Stimulated activated CD4-positive, alpha-beta T cell treated with anti-CD3 and anti-CD28 coated beads, Interleukin-4, amount 100 ng/mL, for 48 hours (primary cell): ENCODE measurements at regions not wholly inside any gene's neighbourhood (a gene's known extent, or its start where the extent isn't known, plus 50 kb on each side); places are given as distances from the start of the nearest gene placed in this dataset.
A peak's percentile ranks its signal among the peaks of the same experiment; 100 is the strongest.

Experiments used
- DNase-seq, 2 donors: peaks; one replicate each; pipeline ENCODE4 v3.0.0-alpha.2; 2020; ENCODE audit warnings: low read depth in 2 of 2

DNA sequence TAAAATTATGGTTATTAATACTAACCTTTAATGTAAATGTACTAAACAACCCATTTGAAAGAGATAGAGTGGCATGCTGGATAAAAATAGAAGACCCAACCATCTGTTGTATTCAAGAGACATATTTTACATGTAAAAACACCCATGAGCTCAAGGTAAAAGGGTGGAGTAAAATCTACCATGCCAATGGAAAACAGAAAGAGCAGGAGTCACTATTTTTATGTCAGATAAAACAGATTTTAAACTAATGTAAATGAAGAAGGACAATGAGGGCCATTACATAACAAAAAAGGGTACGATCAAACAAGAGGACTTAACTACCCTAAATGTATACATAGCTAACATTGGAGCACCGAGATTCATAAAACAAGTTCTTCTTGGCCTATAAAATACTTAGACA is 66.3 kb downstream of the ITM2A start:
- no peak for DNase-seq

DNA sequence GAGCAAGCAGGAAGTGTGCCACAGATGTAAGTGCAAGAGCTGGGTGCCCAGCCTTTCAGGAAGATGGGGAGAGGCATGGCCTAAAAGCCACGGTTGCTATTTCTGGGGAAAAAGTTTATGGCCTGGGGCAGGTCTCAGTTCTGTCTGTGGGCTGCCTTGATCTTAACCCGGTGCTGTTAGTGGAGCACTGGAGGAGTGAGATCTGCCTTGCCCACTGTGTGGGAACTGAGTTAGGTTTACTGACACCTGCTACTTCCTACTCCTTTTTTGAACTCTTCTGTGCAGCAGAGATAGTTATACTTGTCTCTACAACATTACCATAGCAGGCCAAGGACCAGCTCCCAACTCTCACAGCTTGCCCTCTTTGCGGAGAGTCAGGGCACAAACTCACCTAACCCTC is 76.5 kb downstream of the ITM2A start:
- no peak for DNase-seq

DNA sequence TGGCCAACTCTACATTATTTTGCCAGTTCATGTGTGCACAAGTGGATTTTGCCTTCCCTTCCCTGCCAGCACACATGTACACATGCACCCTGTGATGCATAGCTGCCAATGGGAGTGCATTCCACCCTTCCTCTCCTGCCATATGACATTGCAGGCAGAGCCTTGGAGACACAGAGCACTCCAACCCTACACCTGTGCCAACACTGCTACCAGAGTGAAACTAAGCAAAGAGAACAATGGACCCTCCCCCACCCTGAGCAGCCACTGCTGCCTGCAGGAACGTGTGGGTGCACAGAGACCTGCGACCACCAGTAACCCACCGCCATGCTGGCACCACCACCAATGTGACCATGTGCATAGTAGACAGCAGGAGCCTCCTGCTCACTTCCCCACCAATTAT is 78.4 kb downstream of the ITM2A start:
- no peak for DNase-seq

DNA sequence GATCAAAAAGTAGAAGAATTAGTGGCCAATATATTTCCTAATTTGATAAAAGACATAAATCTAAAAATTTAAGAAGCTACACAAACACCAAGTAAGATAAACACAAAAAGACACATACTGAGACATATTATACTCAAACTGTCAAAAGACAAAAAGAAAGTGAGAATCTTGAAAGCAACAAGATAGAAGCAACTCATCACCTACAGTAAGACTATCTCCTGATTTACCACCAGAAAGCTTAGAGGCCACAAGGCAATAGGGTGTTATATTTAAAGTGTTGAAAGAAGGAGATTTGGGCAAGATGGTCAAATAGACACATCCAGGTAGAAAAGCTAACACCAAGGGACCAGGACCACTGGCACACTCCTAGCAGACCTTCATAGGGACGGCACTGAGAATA is 79.4 kb downstream of the ITM2A start:
- no peak for DNase-seq

DNA sequence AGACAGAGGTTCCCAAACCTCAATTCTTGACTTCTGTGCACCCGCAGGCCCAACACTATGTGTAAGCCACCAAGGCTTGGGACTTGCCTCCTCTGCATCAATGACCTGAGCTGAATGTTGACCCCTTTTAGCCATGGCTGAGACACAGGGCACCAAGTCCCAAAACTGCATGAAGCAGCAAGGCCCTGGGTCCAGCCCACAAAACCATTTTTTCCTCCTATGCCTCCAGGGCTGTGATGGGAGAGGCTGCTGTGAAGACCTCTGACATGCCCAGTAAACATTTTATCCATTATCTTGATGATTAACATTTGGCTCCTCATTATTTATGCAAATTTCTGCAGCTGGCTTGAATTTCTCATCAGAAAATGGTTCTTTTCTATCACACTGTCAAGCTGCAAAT is 85.4 kb downstream of the ITM2A start:
- DNase-seq = no peak

DNA sequence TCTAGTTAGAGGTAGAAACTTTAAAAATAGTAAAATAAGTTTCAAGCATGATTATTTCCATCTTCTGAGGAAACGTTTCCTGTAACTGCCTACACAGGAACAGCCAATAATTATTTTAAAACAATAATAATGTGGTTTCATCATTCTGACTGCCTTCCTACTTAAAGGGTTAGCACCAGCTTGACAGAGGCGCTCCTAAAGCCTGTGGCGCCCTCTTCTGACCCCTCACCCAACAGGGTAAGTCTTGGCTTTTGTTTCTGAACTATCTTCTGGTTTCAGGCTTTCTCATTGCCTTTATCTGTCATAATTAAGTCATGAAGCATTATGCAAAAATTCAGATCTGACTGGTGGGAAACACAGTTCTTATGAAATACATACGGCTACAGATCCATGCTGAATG is 96.7 kb downstream of the ITM2A start:
- DNase-seq = peak; percentile 39 to 65

DNA sequence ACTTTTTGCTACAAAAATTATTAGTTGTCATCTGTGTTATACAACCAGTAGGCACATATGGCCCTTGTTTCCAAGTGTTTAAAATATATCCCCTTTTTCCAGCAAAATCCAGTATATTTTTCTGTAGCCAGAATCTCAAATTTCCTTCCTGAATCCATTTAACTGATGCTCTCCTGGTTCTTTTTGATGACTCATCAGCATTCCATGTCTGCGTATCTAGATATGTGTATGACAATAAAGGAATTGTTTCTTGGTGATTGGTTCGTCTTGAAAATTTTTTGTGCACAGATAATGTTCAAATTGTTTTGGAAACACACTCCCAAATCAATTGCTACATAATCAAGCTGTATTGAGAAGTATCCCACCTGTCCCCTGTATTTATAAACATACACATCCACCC is 98.3 kb downstream of the ITM2A start:
- DNase-seq = no peak

DNA sequence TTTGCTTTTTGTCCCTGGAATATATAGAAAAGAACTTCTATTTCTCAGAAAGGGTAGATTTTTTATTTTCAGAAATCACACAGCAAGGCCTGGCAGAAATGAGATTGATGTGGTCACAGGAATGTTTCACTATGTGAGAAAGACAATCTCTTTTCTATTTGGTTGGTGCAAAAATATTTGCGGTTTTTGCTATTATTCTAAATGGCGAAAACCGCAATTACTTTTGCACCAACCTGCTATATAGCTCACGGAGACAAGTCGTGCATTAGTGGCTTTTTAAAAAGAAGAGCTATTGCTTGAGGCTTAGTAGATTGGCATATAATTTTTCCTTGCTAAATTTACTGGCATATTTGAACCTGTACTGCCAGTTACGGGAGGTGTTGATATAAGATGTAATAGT is 100.4 kb downstream of the ITM2A start:
- no peak for DNase-seq

DNA sequence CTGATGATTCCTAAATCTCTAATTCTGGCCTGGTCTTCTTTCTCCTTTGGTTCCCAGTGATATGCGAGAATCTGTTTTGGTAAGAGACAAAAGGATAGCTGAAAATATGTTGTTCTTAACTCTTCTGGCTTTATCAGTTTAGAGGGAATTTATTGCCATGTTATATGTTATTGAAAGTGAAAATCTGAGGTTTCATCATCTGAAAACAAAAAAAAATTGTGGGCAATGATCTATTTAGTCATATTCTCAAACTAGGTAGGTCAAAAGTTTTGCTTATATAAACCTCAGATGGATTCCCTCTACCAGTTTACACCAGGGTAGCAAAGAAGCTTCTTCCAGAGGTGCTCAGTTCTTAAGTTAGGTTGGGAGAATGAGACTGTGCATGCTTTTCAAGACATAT is 103.6 kb downstream of the ITM2A start:
- DNase-seq = no peak

DNA sequence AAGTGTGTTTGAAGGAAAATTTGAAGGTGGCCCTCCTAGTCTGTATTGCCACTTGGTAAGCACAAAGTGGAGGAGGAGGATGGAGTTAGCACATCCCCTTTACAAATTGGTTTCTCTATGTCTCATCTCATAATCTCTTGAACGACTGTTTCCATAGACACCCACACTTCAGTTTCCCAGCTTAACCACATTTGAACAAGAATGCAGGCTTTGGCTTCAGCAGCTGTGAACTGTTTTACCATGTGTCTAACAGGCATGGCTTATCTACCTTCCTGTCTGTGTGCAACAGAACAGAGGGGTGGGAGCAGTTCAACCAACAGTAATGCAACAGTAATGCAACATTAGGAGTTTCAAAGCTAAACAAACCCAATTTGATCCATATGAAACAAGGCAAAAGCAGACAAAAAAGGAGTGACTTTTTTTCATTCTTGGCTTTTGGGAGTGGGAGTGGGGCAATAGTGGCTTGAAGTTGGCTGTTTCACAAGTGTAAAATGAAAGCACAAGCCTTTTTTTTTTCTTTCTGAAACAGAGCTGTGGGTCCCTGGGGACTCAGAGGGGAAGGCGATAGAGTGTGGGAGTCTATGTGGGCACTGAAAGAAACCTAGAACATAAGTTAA is 108.0 kb downstream of the ITM2A start:
- peak in 1 of 2 donors; percentile 21 for DNase-seq

DNA sequence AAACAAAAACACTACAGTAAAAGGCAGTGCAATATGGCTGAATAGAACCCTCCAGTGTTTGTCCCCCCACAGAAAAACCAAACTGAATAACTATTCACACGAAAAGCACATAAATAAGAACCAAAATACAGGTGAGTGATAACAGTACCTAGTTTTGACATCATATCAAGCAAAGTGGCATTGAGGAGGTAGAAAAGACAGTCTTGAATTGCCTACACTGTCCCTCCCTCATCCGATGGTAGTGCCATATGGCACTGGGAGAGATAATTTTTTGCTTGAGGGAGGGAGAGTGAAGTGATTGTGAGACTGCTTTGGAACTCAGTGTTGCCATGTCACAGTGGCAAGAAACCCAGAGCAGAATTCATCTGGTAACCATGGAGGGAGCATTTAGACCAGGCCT is 99.2 kb downstream of the GPR174 start:
- no peak for DNase-seq

DNA sequence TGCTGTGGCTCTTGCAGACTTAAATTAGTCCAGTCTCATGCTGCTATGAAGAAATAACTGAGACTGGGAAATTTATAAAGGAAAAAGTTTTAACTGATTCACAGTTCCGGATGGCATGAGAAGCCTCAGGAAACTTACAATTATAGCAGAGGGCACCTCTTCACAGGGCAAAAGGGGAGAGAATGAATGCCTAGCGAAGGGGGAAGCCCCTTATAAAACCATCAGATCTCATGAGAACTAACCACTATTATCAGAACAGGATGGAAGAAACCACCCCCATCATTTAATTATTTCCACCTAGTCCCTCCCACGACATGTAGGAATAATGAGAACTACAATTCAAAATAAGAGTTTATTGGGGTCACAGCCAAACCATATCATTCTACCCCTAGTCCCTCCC is 91.4 kb downstream of the GPR174 start:
- no peak for DNase-seq

DNA sequence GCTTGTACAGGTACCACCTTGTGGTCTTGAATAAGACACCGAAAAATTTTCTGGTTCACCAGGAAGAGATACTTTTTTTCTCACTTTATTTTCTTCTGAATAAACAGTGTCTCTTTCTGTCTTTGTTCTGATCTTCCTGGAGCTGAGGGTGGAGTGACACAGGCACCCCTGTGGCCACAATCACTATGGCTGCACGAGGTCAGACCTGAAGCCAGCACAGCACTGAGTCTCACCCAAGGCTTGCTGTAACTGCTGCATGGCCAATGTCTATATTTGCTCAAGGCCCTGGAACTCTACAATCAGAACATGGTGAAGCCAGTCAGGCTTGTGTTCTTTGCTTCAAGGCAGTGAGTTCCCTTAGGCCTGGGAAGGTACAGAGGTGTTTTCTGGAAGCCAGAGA is 87.2 kb downstream of the GPR174 start:
- no peak for DNase-seq
